HG02840 (cell line): ENCODE measurements at regions not wholly inside any gene's neighbourhood (a gene's known extent, or its start where the extent isn't known, plus 50 kb on each side); places are given as distances from the start of the nearest gene placed in this dataset.
"Not testable (repeated sequence)": the region's sequence is repeated elsewhere in the genome, so short reads cannot be mapped to it uniquely, and the experiment has no call there.

Experiments
- ATAC-seq: cut with Tn5 transposase; IDR thresholded peaks from one replicate; pipeline ENCODE4 v1.9.1; 2021; ENCODE audit warnings: mild to moderate bottlenecking, moderate library complexity, moderate number of reproducible peaks; ENCODE audit not compliant: unreplicated experiment, low FRiP score

DNA sequence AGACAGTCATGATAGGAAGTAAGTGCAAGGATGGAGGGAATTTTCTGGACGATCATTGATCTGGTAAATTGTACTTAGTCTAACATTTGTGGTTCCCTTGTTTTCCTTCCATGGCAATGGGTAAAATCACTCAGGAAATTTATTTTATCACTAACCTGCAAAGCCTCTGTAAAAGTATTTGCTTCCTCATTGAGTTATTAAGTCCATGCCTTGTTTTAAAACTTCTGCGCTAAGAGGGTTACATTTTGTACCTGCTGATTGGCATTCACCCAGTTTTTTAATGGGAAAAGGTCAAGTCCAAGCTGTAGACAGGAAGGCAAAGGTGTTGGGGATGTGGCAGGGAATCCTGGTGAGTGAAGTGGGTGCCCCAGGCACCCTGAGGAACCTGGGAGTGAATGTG, 146.2 kb upstream of the NR2F2 start:
- no peak for ATAC-seq

DNA sequence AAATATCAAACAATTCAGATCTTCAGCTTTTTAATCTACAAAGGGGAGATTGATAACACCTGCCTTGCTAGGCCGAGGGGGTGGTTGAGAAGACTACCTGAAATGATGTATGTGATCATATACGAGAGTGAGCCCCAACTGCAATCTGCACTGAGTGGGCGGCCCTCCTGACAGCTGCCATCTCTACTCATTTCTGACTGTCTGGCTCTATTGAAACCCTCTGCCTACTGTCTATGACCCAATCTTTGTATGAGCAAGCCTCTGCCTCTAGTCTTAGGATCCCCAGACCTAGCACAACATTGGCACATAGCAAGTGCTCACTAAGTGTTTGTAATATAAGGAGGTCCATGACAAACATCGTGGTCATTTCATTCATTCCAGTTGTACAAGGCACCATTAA, 144.4 kb upstream of the NR2F2 start:
- no peak for ATAC-seq

DNA sequence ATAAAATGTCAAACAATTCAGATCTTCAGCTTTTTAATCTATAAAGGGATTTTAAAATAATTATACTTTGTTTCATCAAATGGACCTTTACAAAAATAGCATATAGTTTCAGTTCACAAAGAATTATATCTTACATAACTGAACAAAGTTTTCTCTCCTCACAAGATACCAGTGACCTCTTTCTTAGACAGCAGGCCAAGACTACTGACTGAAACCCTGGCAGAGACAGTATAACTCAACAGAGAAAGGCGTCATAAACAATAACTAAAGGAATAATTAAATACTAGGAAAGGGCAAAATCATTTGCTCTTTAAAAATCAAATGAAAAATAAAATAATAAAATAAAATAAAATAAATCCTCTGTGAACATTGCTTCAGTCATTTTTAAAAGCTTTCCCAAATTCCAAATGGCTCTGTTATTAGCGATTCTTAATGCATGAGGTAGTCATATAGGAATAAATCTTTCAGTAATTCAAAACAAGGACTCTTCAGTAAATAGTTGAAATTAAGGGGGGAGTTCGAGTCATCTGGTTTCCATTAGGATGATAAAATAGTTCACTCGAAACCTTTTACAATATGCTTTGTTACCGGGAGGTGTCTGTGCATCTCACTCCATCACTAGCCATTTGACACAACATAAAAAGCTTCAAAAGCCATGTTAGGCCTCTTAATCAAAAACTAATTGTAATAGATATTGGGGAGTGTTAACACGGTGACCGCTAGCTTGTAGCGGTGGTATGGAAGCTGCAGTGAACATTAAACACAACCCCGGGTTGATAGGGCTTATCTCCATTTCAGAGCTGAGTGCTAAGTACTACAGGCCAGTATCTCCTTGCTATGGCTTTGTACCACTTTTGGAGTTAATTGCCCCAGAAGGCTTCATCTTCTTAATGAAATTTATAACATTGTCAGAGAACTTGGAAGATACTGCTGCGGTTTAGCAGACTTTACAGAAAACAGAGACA, 142.9 kb upstream of the NR2F2 start:
- ATAC-seq: no peak

DNA sequence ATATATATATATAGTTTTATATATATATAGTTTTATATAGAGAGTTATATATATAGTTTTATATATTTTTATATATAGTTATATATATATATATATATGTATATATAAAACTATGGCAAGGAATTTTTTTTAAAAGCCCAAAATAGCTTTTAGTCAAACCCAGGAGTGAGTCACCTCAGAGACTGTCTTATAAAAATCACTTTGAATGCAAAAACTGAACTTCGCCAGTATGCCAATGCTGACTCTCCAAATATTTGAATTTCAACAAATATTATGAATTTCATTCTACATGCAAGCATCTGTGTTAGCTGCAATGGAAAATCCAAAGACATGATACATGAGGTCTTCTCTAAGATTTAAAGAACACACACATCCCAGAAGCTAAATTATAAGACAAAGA, 132.8 kb upstream of the NR2F2 start:
- ATAC-seq: no peak

DNA sequence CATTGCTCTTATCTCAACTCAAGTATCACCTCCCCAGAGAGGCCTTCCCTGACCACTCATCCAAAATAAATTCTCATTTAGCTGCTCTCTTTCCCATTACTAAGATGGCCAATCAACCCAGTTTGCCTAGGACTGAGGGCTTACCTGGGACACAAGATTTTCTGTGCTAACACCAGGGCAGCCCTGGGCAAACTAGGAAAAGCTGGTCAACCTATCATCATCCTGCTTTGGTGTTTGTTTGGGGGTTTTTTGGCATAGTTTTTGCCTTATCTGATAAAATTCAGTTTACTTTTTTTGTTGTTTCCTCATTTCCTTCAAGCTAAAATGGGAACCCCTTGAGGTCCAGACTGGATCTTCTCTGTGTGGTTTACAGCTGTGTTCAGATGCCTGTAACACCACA, 131.4 kb upstream of the NR2F2 start:
- no peak for ATAC-seq

DNA sequence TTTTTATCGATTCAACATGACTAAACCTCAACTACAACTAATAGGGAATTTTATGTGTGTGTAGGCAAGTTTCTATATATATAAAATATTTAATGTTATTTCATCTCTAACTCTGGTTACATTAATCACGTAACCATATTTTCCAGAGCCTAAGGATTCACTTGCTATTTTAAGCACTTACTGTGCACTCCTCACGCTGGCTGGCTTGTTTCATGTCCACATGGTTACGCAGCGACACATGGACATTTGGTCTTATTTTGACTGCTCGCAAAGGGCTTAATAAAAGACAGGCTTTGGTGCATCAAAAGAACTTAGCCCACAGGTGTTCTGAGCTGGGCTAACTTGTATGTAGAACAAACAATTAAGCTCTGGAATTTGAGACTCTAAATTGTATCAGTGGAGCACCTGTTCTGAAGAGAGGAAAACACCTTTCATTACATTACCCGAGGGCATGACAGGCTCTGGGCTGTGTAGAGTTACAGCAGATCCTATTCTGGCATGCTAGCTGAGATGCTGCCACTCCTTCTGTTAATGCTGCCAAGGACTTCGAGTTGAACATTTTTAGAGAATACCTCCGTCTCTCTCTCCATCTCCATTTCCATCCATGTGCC, 130.0 kb upstream of the NR2F2 start:
- no peak for ATAC-seq

DNA sequence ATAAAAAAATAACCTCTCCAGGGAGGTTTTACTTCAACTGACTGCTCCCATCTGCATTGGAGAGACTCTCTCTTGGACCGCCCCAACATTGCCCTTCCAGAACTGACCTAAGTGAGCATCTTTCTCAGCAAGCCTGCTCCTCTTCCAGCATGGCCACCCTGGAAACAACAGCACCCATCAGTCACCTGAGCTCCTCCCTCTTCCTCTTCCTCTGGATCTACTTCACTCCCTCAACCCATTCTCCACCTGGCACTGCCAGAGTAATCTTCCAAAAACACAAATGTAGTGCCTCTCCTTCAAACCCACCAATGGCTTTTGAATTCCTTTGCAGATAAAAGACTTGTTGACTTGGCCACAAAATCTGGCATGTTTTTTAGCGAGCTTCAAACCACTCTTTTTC, 128.8 kb upstream of the NR2F2 start:
- ATAC-seq: no peak

DNA sequence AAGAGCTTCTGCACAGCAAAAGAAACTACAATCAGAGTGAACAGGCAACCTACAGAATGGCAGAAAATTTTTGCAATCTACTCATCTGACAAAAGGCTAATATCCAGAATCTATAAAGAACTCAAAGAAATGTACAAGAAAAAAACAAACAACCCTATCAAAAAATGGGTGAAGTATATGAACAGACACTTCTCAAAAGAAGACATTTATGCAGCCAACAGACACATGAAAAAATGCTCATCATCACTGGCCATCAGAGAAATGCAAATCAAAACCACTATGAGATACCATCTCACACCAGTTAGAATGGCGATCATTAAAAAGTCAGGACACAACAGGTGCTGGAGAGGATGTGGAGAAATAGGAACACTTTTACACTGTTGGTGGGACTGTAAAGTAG, 124.9 kb upstream of the NR2F2 start:
- ATAC-seq: not testable (repeated sequence)

DNA sequence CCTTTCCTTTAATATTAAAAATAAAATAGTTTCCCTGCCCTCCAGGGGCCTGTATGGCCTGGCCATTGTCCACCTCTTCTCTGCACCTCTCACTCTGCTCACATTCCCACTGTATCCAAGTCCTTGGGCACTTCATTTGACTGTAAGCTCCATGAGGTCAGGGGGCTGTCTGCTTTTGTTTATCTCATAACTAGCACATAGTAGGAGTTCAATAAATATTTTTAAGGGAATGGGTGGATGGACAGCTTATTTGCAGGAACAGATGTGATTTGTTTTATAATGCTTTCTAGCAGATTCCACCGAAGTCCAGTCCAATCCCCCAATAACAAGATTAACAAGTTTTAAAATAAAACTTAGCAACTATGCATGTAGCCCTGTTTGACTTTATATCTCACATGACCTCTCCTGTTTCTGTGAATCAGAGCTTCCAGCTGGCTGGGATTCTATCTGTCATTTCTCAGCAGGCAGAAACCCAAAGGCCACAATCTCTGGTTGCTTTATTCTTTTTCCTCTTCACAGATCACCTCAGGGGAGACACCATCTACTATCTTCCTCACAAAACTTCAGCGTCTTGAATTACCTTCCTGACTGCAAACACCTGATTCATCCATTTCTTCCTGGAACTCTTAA, 123.0 kb upstream of the NR2F2 start:
- ATAC-seq: no peak

DNA sequence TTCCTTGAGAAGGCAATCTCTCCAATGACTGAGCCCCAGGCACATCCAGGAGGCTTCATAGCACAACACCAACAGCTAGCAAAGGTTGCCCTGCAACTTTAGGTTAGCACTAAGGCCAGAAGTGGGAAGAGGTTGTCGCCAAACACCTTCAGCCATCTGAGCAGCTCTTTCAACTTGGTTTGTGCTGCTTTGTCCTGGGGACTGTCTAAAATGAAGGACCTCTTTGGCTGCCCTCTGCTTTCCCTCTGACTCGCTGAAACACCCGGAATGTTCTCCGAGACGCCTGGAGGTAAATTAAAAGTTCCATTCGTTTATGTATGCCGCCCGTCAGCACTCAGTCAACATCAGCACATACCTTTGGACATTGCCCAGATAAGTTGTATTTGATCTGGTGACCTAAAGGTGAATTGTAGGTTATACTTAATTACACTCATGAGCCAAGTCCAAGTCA, 121.2 kb upstream of the NR2F2 start:
- no peak for ATAC-seq

DNA sequence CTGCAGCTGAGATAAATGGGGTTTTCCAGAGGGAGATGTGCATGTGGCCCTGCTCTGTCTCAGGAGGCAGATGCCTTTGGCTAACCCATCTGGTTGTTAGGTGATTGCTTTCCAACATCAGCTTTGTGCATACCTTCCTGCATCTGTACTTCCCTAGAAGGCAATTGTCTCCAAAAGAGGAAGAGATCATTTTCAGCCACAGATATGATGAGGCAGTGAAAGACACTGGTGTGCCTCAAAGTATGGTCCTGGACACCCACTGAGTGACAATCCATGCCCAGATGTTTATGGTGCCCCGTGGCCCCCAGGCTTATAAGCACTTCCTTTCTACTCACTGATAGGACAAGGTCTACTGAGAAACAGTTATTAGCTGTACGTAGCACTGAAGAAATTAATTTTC, 117.5 kb upstream of the NR2F2 start:
- no peak for ATAC-seq

DNA sequence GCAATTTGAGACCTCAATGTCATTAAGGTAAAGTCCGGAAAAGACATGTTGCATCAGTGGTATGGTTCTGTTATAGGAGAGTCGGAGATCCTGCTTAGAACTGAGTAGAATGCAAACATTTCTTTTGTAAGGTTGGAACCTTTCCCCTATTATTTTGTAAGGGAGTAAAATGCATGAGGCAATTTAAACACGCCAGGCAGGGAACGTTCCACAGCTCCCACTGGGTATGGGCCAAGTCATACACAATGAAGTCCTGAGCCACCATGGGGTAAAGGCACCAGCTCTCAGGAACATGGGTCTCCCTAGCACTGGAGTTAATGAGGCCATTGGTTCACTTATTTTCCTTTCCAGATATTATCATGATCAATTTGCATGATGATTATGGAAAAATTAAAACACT, 116.6 kb upstream of the NR2F2 start:
- no peak for ATAC-seq

DNA sequence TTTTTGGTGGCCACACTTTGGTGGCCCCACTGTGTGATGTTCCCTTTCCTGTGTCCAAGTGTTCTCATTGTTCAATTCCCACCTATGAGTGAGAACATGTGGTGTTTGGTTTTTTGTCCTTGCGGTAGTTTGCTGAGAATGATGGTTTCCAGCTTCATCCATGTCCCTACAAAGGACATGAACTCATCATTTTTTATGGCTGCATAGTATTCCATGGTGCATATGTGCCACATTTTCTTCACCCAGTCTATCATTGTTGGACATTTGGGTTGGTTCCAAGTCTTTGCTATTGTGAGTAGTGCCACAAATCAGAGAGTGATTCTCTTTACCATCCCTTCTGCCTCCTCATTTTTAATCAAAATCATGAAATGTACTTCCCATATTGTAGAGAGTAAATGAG, 114.0 kb upstream of the NR2F2 start:
- not testable (repeated sequence) for ATAC-seq

DNA sequence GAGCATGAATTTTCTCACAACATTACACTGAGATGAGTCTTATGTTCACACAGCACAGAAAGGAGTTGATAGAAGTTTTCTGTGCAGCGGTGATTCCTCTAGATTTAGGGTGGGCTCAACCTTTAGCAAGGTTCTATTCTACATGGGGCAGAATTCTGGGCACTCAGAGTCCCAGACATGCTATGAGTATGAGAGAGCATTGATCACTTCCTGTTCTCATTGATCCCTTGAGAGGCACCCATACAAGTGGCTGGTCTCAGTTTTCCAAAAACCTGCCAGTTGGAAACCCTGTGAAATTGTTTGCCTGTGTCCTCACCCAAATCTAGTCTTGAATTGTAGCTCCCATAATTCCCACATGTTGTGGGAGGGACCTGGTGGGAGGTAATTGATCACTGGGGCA, 112.5 kb upstream of the NR2F2 start:
- no peak for ATAC-seq

DNA sequence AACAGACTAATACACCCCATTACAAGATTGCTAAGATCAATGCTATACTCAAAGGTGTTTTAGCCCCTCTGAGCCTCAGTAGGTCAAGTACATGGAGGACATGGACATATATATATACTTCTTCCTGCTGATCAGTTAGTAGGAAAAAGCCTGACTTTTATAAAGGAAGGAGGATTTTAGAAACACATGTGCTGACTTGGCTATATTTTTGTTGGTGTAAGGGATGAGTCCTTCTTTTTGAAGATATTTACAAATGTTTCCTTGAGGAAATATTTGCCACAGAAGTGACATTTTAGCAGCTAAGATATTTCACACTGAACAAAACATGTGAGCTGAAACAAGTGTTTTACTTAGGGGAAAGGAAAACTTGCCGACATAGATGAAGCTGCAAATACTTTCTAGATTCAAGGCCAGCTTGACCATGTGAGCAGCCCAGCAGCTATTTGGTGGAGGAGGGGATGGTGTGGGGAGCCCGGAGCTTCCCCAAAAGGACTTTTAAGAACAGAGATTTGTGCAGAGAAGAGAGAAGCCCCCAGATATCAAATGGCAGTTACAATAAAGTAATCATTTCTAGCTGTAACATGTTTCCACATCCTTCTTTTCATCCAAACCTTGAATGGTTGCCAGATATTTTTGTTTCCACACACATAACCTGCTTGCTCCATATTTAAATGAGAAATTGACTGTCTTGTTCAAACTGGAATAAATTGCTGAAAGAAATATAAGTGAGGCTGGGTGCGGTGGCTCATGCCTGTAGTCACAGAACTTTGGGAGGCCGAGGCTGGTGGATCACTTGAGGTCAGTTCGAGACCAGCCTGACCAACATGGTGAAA, 111.7 kb upstream of the NR2F2 start:
- no peak for ATAC-seq

DNA sequence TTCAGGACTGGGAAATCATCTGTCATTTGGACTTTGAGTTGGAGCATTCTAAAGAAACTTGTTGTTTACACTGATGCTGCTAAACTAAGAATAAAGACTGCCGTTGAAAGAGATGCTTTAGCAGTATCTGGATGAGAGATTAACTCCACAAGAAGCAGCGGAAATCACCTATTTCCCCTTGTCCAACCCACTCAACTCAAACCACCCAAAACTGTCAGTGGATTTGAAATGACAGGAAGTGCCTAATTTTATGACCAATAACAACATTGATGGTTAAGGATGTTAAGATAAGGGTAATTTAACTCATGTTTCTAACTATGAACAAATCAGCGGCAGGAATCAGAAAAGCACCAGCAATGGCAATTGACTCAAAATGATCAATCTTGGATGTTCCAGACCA, 110.8 kb upstream of the NR2F2 start:
- no peak for ATAC-seq

DNA sequence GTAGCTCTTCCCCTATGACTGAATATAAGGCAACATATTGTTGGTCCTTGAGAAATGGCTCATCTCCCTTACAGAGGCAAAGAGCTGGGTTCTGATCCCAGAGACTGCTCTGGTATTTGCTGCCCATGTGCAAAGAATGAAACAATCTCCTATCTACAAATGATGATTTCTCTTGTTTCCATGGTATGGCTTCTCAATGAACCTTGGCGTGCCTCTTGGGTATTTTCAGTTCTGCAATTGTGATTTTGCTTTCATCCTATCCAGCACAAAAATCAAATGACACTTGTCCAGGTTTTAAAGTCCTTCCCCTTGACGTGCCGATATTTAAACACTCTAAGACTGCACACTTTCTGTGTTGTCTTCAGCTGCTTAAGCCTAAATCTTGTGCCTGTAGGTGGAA, 109.8 kb upstream of the NR2F2 start:
- no peak for ATAC-seq

DNA sequence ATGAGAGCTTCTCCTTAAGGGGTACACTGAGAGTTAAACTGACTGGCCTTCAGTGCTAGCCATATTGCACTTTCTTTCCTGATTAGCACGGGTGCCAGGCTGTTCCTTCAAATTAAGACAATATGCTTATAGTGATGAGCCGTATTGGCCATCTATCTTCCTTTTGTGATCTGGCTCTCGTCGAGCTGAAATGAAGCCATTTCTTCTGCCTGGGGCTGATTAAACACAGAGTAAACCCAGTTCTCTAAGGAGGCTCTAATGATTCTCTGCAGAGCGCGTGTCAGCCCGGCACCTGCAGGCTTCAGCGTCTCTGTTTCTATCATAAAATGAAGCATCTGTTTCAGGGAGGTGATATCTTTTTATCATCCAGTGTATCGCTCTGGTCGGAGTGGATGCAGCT, 107.5 kb upstream of the NR2F2 start:
- no peak for ATAC-seq

DNA sequence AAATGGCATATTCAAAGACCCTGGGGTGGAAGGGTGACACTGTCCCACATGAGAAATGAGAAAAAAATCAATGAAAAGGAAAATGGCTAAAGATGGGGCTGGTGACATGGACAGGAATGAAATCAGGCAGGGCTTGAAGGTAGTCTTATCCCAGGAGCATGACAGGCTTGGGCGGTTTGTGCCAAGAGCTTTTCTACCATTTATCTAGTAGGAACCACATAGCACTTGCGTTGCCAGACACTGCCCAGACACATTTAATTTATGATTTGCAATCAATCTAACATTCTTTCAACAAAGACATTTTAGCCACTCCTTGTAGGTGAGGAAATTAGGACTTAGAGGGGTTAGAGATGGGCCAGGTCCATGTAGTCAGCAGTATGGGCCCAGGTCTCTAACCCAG, 106.6 kb upstream of the NR2F2 start:
- no peak for ATAC-seq

DNA sequence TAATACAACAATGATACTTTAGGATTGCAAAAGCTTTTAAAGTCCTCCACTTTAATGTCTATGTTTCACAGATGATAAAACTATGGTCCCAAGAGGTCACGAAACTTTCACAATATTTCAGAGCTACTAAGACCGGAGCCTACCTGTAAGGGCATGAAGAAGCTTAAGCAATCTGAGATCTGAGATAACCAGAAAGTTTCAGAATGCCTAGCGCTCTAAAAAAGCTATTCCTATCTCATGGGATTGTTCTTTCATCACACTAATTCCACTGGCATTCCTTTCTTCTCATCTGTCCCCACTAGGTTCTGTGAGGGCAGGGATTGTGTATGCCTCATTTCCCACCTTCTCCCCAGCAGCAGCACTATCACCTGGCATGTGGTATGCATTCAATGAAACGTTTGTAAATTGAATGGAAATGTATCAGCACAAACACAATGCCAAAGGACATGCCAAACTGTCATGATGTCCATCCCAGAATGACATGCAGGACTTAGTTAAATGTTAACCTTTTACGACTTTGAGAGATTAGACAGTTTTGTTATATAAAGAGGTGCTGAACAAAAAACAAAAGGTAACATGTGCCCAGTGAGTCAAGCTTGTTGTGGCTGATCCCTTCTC, 104.7 kb upstream of the NR2F2 start:
- no peak for ATAC-seq
